Right lobe of liver (tissue), 4 donors: ENCODE measurements at regions not wholly inside any gene's neighbourhood (a gene's known extent, or its start where the extent isn't known, plus 50 kb on each side); places are given as distances from the start of the nearest gene placed in this dataset.

Source experiments
- CTCF ChIP-seq, 4 donors: fragments of 200-600 bp in 3 of 4; fragments of 450-650 bp in 1 of 4; IDR thresholded peaks; one replicate each; pipeline versions ENCODE4 v1.5.1 to v1.8.0; 2016 to 2022; ENCODE audit warnings: antibody characterized with exemption in 4 of 4, mild to moderate bottlenecking in 2 of 4
- POLR2A ChIP-seq: fragments of 450-650 bp; IDR thresholded peaks from one replicate; pipeline ENCODE4 v1.6.1; 2017; ENCODE audit warnings: antibody characterized with exemption, mild to moderate bottlenecking
- donor health status: DM: no; HTN: no; CAD: no.
- donor health status: DM: no; HTN: no; CAD: no.
- donor health status: DM: no; HTN: yes; CAD: no.

DNA sequence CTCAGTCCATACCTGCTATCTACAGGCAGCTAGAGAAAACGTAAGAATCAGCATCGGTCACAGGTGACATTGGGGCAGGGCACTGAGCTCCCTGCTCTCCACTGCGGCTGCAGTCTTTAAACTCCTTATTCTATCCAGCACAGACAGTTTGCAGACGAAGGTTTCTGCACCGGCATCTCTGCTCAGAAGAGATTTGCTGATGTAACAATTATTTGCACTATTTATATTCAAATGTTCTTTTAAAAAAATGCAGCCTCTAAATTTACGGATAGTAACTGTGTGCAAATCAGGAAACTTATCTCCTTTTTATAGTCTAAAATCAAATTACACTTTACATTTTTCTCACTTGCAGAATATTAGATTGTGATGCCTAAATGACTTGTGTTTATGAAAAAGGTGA, 671.0 kb downstream of the VRK1 start:
- TF ChIP-seq CTCF (IDR thresholded peaks at IDR 0.05) = no peak
- TF ChIP-seq POLR2A = no peak
